HepG2 (cell line): ENCODE measurements at regions not wholly inside any gene's neighbourhood (a gene's known extent, or its start where the extent isn't known, plus 50 kb on each side); places are given as distances from the start of the nearest gene placed in this dataset.

ENCODE experiments used
- ATAC-seq: fragments of 200-7000 bp; cut with Tn5 transposase; 3 replicates; pipeline ENCODE4 v1.9.1; 2020; ENCODE audit warnings: mild to moderate bottlenecking, moderate library complexity
- BruUV-seq: library from RNA; stranded (reverse); fragments of 400-500 nt; replicated peaks from 2 replicates; lab custom pipeline; 2021; lab: Mats Ljungman, UMichigan
- CTCF ChIA-PET: fragments of 300-600 bp; formaldehyde crosslinking; extraction: SDS; loops from one replicate; lab custom pipeline; 2021; ENCODE audit warnings: low total read pairs, inconsistent platforms, low intra/inter-chr PET ratio; lab: Yijun Ruan, JAX
- POLR2A ChIA-PET: fragments of 350-600 bp; sonication (Branson Sonifier 250); formaldehyde crosslinking; loops from one replicate; lab custom pipeline; 2020; ENCODE audit warnings: antibody characterized with exemption, inconsistent platforms; lab: Yijun Ruan, JAX
- DNase-seq: peaks from one replicate; pipeline ENCODE4 v3.0.0-alpha.2; 2015; ENCODE audit warnings: low spot score
- FAIRE-seq: peaks from 3 replicates; lab custom pipeline; 2011; peaks lifted over from hg19 to GRCh38; lab: Jason Lieb, UNC
- H2AFZ ChIP-seq: one replicate; pipeline ENCODE4 v1.6.1; 2011; ENCODE audit warnings: low read length, inconsistent platforms
- H3K27ac ChIP-seq: fragments of 300-600 bp; 3 replicates; pipeline ENCODE4 v1.8.0; 2011; ENCODE audit warnings: mixed run types, mild to moderate bottlenecking, mixed read lengths, low read length, inconsistent platforms; ENCODE audit not compliant: insufficient read depth; ENCODE audit errors: extremely low read length
- H3K27me3 ChIP-seq, 2 experiments: fragments of 200-600 bp in 1 of 2; 2 replicates in 1 of 2; 3 replicates in 1 of 2; pipeline versions ENCODE4 v1.6.0 to v1.8.0; 2011; ENCODE audit warnings: low read length in 2 of 2, mild to moderate bottlenecking in 2 of 2, moderate library complexity in 2 of 2, inconsistent platforms in 1 of 2; ENCODE audit not compliant: insufficient read depth in 2 of 2, control insufficient read depth in 1 of 2
- H3K36me3 ChIP-seq, 2 experiments: fragments of 200-600 bp in 1 of 2; replicated peaks in 1 of 2; 2 replicates in 1 of 2; 3 replicates in 1 of 2; pipeline versions ENCODE4 v1.5.1 to v1.8.0; 2011; ENCODE audit warnings: low read length in 2 of 2, inconsistent platforms in 1 of 2; ENCODE audit not compliant: insufficient read depth in 2 of 2, control insufficient read depth in 1 of 2
- H3K4me1 ChIP-seq: 2 replicates; pipeline ENCODE4 v1.5.1; 2012; ENCODE audit warnings: low read length, inconsistent platforms; ENCODE audit not compliant: insufficient read depth
- H3K4me2 ChIP-seq: 2 replicates; pipeline ENCODE4 v1.6.0; 2011; ENCODE audit warnings: low read depth, low read length, inconsistent platforms
- H3K4me3 ChIP-seq, 3 experiments: fragments of 200-600 bp in 1 of 3; sonication (generic), shearing (Covaris generic) in 1 of 3; replicated peaks in 1 of 3; 2 replicates each; pipeline ENCODE4 v1.5.1; 2011 to 2016; ENCODE audit warnings: low read length in 3 of 3, inconsistent platforms in 2 of 3, low read depth in 2 of 3, mild to moderate bottlenecking in 2 of 3, control low read depth in 1 of 3, mixed read lengths in 1 of 3; ENCODE audit not compliant: insufficient read depth in 1 of 3
- H3K79me2 ChIP-seq: one replicate; pipeline ENCODE4 v1.6.1; 2011; ENCODE audit warnings: low read length, inconsistent platforms; ENCODE audit not compliant: insufficient read depth
- H3K9ac ChIP-seq: 2 replicates; pipeline ENCODE4 v1.6.0; 2011; ENCODE audit warnings: mild to moderate bottlenecking, low read depth, low read length, inconsistent platforms; ENCODE audit not compliant: insufficient read depth
- H3K9me3 ChIP-seq: 2 replicates; pipeline ENCODE4 v1.5.1; 2012; ENCODE audit warnings: mild to moderate bottlenecking, low read length
- H4K20me1 ChIP-seq: 2 replicates; pipeline ENCODE4 v1.6.0; 2011; ENCODE audit warnings: inconsistent platforms, mild to moderate bottlenecking, low read length, moderate library complexity; ENCODE audit not compliant: insufficient read depth
- NCOA5 ChIP-seq: sonication (generic); formaldehyde crosslinking; IDR thresholded peaks from 2 replicates; pipeline ENCODE4 v1.4.0; 2020; ENCODE audit warnings: missing genetic modification reagents
- NFIC ChIP-seq: IDR thresholded peaks from 2 replicates; pipeline ENCODE4 v1.6.1; 2012; ENCODE audit warnings: mild to moderate bottlenecking, low read length, inconsistent platforms
- NKX3-1 ChIP-seq: sonication (generic); formaldehyde crosslinking; IDR thresholded peaks from 2 replicates; pipeline ENCODE4 v1.5.0; 2020; ENCODE audit warnings: missing genetic modification reagents
- SALL2 ChIP-seq: sonication (generic); formaldehyde crosslinking; IDR thresholded peaks from 2 replicates; pipeline ENCODE4 v1.8.1; 2023; ENCODE audit warnings: mild to moderate bottlenecking, missing genetic modification reagents, inconsistent platforms
- THAP11 ChIP-seq: IDR thresholded peaks from 2 replicates; pipeline ENCODE4 v1.6.1; 2016; ENCODE audit warnings: missing biosample characterization, missing genetic modification reagents
- ZNF557 ChIP-seq: sonication (generic); formaldehyde crosslinking; IDR thresholded peaks from 2 replicates; pipeline ENCODE4 v1.4.0; 2020; ENCODE audit warnings: missing genetic modification reagents
- ZNF570 ChIP-seq: sonication (generic); formaldehyde crosslinking; IDR thresholded peaks from 2 replicates; pipeline ENCODE4 v1.4.0; 2020; ENCODE audit warnings: mild to moderate bottlenecking, missing genetic modification reagents, borderline replicate concordance
- WGBS: methylation state at CpG from one replicate; pipeline ENCODE4 v1.1.6; 2017; ENCODE audit warnings: low lambda C conversion rate; 5-methylcytosine and 5-hydroxymethylcytosine counted together
- in situ Hi-C: cut with HindIII; loops from 2 replicates; pipeline ENCODE4 v1.10.0; 2017; ENCODE audit warnings: low pct_unique_long_range_greater_than_20kb; ENCODE audit not compliant: extremely low pct_ligation_motif_present
- intact Hi-C: fragments of 100-400 bp; cut with micrococcal nuclease; formaldehyde crosslinking; loops from one replicate; pipeline ENCODE4 v1.10.0; 2022; ENCODE audit not compliant: unreplicated experiment
- TF ChIP-seq, protein P1 (sequence below): sonication (generic); formaldehyde crosslinking; IDR thresholded peaks from 2 replicates; pipeline ENCODE4 v1.4.0; 2020; ENCODE audit warnings: missing genetic modification reagents, borderline replicate concordance

GRCh38 chrX:4091046-4091760, 377.8 kb upstream of the PRKX start:
- no TSS peak for BruUV-seq
- H3K79me2 ChIP-seq: no peaks in the 10 kb centered on the region
- no peak overlapping the region for H3K4me3 ChIP-seq
- no peak for ATAC-seq
- WGBS: 1% methylated on average over 6 of the region's 6 CpGs
- no peak for DNase-seq
- TF ChIP-seq NFIC: no peak
- TF ChIP-seq NCOA5 (CRISPR knock-in tag): no peak
- TF ChIP-seq NKX3-1: no peak
- no peak for TF ChIP-seq THAP11 (CRISPR knock-in tag)
- TF ChIP-seq ZNF570 (CRISPR knock-in tag): no peak
- no peak for TF ChIP-seq ZNF557 (CRISPR knock-in tag)
- TF ChIP-seq SALL2: no peak
- TF ChIP-seq, protein P1, sequence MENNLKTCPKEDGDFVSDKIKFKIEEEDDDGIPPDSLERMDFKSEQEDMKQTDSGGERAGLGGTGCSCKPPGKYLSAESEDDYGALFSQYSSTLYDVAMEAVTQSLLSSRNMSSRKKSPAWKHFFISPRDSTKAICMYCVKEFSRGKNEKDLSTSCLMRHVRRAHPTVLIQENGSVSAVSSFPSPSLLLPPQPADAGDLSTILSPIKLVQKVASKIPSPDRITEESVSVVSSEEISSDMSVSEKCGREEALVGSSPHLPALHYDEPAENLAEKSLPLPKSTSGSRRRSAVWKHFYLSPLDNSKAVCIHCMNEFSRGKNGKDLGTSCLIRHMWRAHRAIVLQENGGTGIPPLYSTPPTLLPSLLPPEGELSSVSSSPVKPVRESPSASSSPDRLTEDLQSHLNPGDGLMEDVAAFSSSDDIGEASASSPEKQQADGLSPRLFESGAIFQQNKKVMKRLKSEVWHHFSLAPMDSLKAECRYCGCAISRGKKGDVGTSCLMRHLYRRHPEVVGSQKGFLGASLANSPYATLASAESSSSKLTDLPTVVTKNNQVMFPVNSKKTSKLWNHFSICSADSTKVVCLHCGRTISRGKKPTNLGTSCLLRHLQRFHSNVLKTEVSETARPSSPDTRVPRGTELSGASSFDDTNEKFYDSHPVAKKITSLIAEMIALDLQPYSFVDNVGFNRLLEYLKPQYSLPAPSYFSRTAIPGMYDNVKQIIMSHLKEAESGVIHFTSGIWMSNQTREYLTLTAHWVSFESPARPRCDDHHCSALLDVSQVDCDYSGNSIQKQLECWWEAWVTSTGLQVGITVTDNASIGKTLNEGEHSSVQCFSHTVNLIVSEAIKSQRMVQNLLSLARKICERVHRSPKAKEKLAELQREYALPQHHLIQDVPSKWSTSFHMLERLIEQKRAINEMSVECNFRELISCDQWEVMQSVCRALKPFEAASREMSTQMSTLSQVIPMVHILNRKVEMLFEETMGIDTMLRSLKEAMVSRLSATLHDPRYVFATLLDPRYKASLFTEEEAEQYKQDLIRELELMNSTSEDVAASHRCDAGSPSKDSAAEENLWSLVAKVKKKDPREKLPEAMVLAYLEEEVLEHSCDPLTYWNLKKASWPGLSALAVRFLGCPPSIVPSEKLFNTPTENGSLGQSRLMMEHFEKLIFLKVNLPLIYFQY (CRISPR knock-in tag): no peak
- in situ Hi-C loops (no loop called here), intact Hi-C loops (no loop called here)
- H3K4me2 ChIP-seq: no peak overlapping the region
- POLR2A ChIA-PET: no interaction called here
- CTCF ChIA-PET: no interaction called here
- no peak for FAIRE-seq
- no peak overlapping the region for H3K9ac ChIP-seq
- no peaks in the 10 kb centered on the region for H3K27me3 ChIP-seq
- H4K20me1 ChIP-seq: no peaks in the 10 kb centered on the region
- no peaks in the 10 kb centered on the region for H3K4me1 ChIP-seq
- no peaks in the 10 kb centered on the region for H3K9me3 ChIP-seq
- no peak overlapping the region for H3K27ac ChIP-seq
- H3K36me3 ChIP-seq: no peaks in the 10 kb centered on the region
- H2AFZ ChIP-seq: no peak overlapping the region
